Neuronal stem cell (in vitro differentiated cells): ENCODE measurements at regions not wholly inside any gene's neighbourhood (a gene's known extent, or its start where the extent isn't known, plus 50 kb on each side); places are given as distances from the start of the nearest gene placed in this dataset.

Experiments used
- DNase-seq: peaks from one replicate; pipeline ENCODE4 v3.0.0-alpha.2; 2013; ENCODE audit warnings: low spot score
- H2AFZ ChIP-seq: one replicate; pipeline ENCODE4 v1.6.1; 2013; ENCODE audit warnings: mild to moderate bottlenecking, low read length, inconsistent platforms
- H2AK5ac ChIP-seq: 2 replicates; pipeline ENCODE4 v1.6.1; 2013; ENCODE audit warnings: low read depth, mild to moderate bottlenecking, inconsistent platforms, low read length, moderate library complexity, mixed read lengths
- H2BK120ac ChIP-seq: 2 replicates; pipeline ENCODE4 v1.6.1; 2013; ENCODE audit warnings: low read depth, mild to moderate bottlenecking, inconsistent platforms, low read length, moderate library complexity, mixed read lengths
- H2BK12ac ChIP-seq: one replicate; pipeline ENCODE4 v1.6.1; 2013; ENCODE audit warnings: low read length, inconsistent platforms
- H2BK15ac ChIP-seq: 2 replicates; pipeline ENCODE4 v1.6.1; 2013; ENCODE audit warnings: mild to moderate bottlenecking, low read length, inconsistent platforms, mixed read lengths
- H2BK5ac ChIP-seq: one replicate; pipeline ENCODE4 v1.6.1; 2013; ENCODE audit warnings: inconsistent platforms, mild to moderate bottlenecking, low read length, moderate library complexity
- H3K14ac ChIP-seq: one replicate; pipeline ENCODE4 v1.6.1; 2013; ENCODE audit warnings: low read length, inconsistent platforms
- H3K18ac ChIP-seq: 2 replicates; pipeline ENCODE4 v1.6.1; 2013; ENCODE audit warnings: low read length, inconsistent platforms
- H3K23ac ChIP-seq: 2 replicates; pipeline ENCODE4 v1.6.1; 2013; ENCODE audit warnings: low read depth, mild to moderate bottlenecking, mixed read lengths, low read length, inconsistent platforms; ENCODE audit not compliant: poor library complexity
- H3K27ac ChIP-seq: replicated peaks from 3 replicates; pipeline ENCODE4 v1.5.1; 2013; ENCODE audit warnings: low read length, inconsistent platforms
- H3K27me3 ChIP-seq, 3 experiments: 2 replicates each; pipeline ENCODE4 v1.6.1; 2013; ENCODE audit warnings: low read length in 3 of 3, mild to moderate bottlenecking in 2 of 3, inconsistent platforms in 1 of 3, low read depth in 1 of 3, mixed read lengths in 1 of 3, moderate library complexity in 1 of 3; ENCODE audit not compliant: control insufficient read depth in 3 of 3, insufficient read depth in 3 of 3
- H3K36me3 ChIP-seq, 2 donors: replicated peaks in 1 of 2; 2 replicates each; pipeline ENCODE4 v1.6.1; 2013; ENCODE audit warnings: low read length in 2 of 2; ENCODE audit not compliant: control insufficient read depth in 2 of 2, insufficient read depth in 2 of 2
- H3K4ac ChIP-seq: 2 replicates; pipeline ENCODE4 v1.6.1; 2013; ENCODE audit warnings: inconsistent platforms, mild to moderate bottlenecking, low read length, moderate library complexity
- H3K4me1 ChIP-seq, 2 donors: 1 replicate in 1 of 2; 2 replicates in 1 of 2; pipeline ENCODE4 v1.6.1; 2013; ENCODE audit warnings: low read length in 2 of 2, low read depth in 1 of 2; ENCODE audit not compliant: control insufficient read depth in 2 of 2, insufficient read depth in 1 of 2
- H3K4me2 ChIP-seq: one replicate; pipeline ENCODE4 v1.6.1; 2013; ENCODE audit warnings: mild to moderate bottlenecking, low read length, inconsistent platforms; ENCODE audit not compliant: insufficient read depth, poor library complexity, severe bottlenecking
- H3K4me3 ChIP-seq, 2 donors: 2 replicates each; pipeline ENCODE4 v1.5.1; 2013; ENCODE audit warnings: low read length in 2 of 2, mild to moderate bottlenecking in 2 of 2, inconsistent platforms in 1 of 2, moderate library complexity in 1 of 2
- H3K79me1 ChIP-seq: one replicate; pipeline ENCODE4 v1.6.1; 2013; ENCODE audit warnings: low read depth, mild to moderate bottlenecking, inconsistent platforms, low read length, moderate library complexity
- H3K9ac ChIP-seq: one replicate; pipeline ENCODE4 v1.6.1; 2013; ENCODE audit warnings: mild to moderate bottlenecking, low read depth, low read length, inconsistent platforms; ENCODE audit not compliant: poor library complexity
- H3K9me3 ChIP-seq, 2 donors: replicated peaks in 1 of 2; 2 replicates each; pipeline versions ENCODE3 to v1.6.1; 2013; ENCODE audit warnings: low read length in 2 of 2, mild to moderate bottlenecking in 2 of 2, inconsistent platforms in 1 of 2, low read depth in 1 of 2, mixed read lengths in 1 of 2, moderate library complexity in 1 of 2; ENCODE audit not compliant: control insufficient read depth in 2 of 2, insufficient read depth in 1 of 2
- H4K8ac ChIP-seq: one replicate; pipeline ENCODE4 v1.6.1; 2013; ENCODE audit warnings: low read depth, mild to moderate bottlenecking, inconsistent platforms, low read length, moderate library complexity
- H4K91ac ChIP-seq: one replicate; pipeline ENCODE4 v1.6.1; 2013; ENCODE audit warnings: low read length, low read depth, mild to moderate bottlenecking, inconsistent platforms; ENCODE audit not compliant: poor library complexity
- WGBS, 2 donors: extraction: QIAGEN DNeasy Blood & Tissue Kit; methylation state at CpG; one replicate each; pipeline ENCODE4 v1.1.7; 2013; ENCODE audit warnings: missing lambda C conversion rate in 2 of 2, mixed read lengths in 1 of 2; ENCODE audit not compliant: insufficient read length in 2 of 2, insufficient replicate concordance in 1 of 2; ENCODE audit errors: extremely low coverage in 2 of 2; 5-methylcytosine and 5-hydroxymethylcytosine counted together

GRCh38 chrX:479273-479981 is 92.7 kb upstream of the PPP2R3B start:
- Histone ChIP-seq H3K4me1 (no peaks in the 10 kb centered on the region), H3K18ac (no peak overlapping the region), H3K27me3 (peaks cover 0 to 5% (median 0%) of the 10 kb centered on the region in 3 experiments), H3K4ac (no peak overlapping the region), H3K23ac (no peak overlapping the region), H3K79me1 (no peaks in the 10 kb centered on the region), H3K27ac (no peak overlapping the region), H2BK120ac (no peak overlapping the region), H3K9me3 (peaks cover 0 to 3% of the 10 kb centered on the region in 2 donors), H2AFZ (no peak overlapping the region), H4K91ac (no peak overlapping the region), H3K14ac (no peak overlapping the region), H2BK12ac (no peak overlapping the region), H2BK15ac (no peak overlapping the region), H4K8ac (no peak overlapping the region), H2AK5ac (no peak overlapping the region), H3K9ac (no peak overlapping the region), H3K36me3 (no peaks in the 10 kb centered on the region), H2BK5ac (no peak overlapping the region), H3K4me3 (no peak overlapping the region), H3K4me2 (no peak overlapping the region)
- DNase-seq = no peak
- no CpG with 5 or more reads among the region's 20 CpGs for WGBS, 2 donors

- no peak overlapping the region for H3K4ac ChIP-seq
Measured at GRCh38 chrX:480861-481417, 94.2 kb upstream of the PPP2R3B start.

GRCh38 chrX:482192-482701 is 95.5 kb upstream of the PPP2R3B start:
- Histone ChIP-seq H3K9me3 (no peaks in the 10 kb centered on the region), H3K4me2 (no peak overlapping the region)
- WGBS, 2 donors = no CpG with 5 or more reads among the region's 13 CpGs

More at GRCh38 chrX:480861-481417, 94.2 kb upstream of the PPP2R3B start:
- Histone ChIP-seq H2BK5ac (no peak overlapping the region), H2BK120ac (no peak overlapping the region), H3K18ac (no peak overlapping the region), H3K36me3 (no peaks in the 10 kb centered on the region), H3K14ac (no peak overlapping the region), H3K4me1 (no peaks in the 10 kb centered on the region), H4K91ac (no peak overlapping the region), H3K79me1 (no peaks in the 10 kb centered on the region), H2BK15ac (no peak overlapping the region), H4K8ac (no peak overlapping the region), H2AFZ (no peak overlapping the region), H3K27ac (no peak overlapping the region), H3K9me3 (peaks cover 0 to 3% of the 10 kb centered on the region in 2 donors), H3K23ac (no peak overlapping the region), H2AK5ac (no peak overlapping the region), H3K4me2 (no peak overlapping the region), H2BK12ac (no peak overlapping the region), H3K4me3 (no peak overlapping the region), H3K9ac (no peak overlapping the region), H3K27me3 (peaks cover 0 to 5% (median 0%) of the 10 kb centered on the region in 3 experiments)
- WGBS, 2 donors = no CpG with 5 or more reads among the region's 7 CpGs
- no peak for DNase-seq

GRCh38 chrX:482702-483203 is 96.0 kb upstream of the PPP2R3B start:
- no peak overlapping the region for H3K14ac ChIP-seq
- H4K91ac ChIP-seq = no peak overlapping the region
- H3K79me1 ChIP-seq = no peaks in the 10 kb centered on the region
- no peaks in the 10 kb centered on the region for H3K9me3 ChIP-seq
- no peak overlapping the region for H3K23ac ChIP-seq
- no peaks in the 10 kb centered on the region for H3K4me1 ChIP-seq
- no peak overlapping the region for H3K4ac ChIP-seq
- H3K27ac ChIP-seq = no peak overlapping the region
- H2BK120ac ChIP-seq = no peak overlapping the region
- no peak overlapping the region for H3K18ac ChIP-seq
- H3K27me3 ChIP-seq = peaks cover 0 to 5% (median 0%) of the 10 kb centered on the region in 3 experiments
- no CpG with 5 or more reads among the region's 23 CpGs for WGBS, 2 donors
- no peak overlapping the region for H2BK5ac ChIP-seq
- no peak overlapping the region for H2AK5ac ChIP-seq
- no peak overlapping the region for H3K4me2 ChIP-seq
- no peak overlapping the region for H3K9ac ChIP-seq
- no peak overlapping the region for H2BK15ac ChIP-seq
- no peaks in the 10 kb centered on the region for H3K36me3 ChIP-seq
- no peak overlapping the region for H2BK12ac ChIP-seq
- no peak overlapping the region for H4K8ac ChIP-seq
- no peak overlapping the region for H3K4me3 ChIP-seq
- no peak for DNase-seq
- peak overlapping the region; percentile 9 for H2AFZ ChIP-seq

More at GRCh38 chrX:482192-482701, 95.5 kb upstream of the PPP2R3B start:
- Histone ChIP-seq H3K4me1 (no peaks in the 10 kb centered on the region), H3K27me3 (peaks cover 0 to 5% (median 0%) of the 10 kb centered on the region in 3 experiments), H4K8ac (no peak overlapping the region), H2BK12ac (no peak overlapping the region), H3K18ac (no peak overlapping the region), H3K14ac (no peak overlapping the region), H3K27ac (no peak overlapping the region), H2AK5ac (no peak overlapping the region), H2BK5ac (no peak overlapping the region), H3K4ac (no peak overlapping the region), H3K79me1 (no peaks in the 10 kb centered on the region), H3K9ac (no peak overlapping the region), H4K91ac (no peak overlapping the region), H2BK120ac (no peak overlapping the region), H3K23ac (no peak overlapping the region), H2AFZ (peak overlapping the region; percentile 9), H3K4me3 (no peak overlapping the region), H3K36me3 (no peaks in the 10 kb centered on the region), H2BK15ac (no peak overlapping the region)
- DNase-seq = no peak
